Ovary (tissue), 3 donors: ENCODE measurements at regions not wholly inside any gene's neighbourhood (a gene's known extent, or its start where the extent isn't known, plus 50 kb on each side); places are given as distances from the start of the nearest gene placed in this dataset.

Source experiments
- EP300 ChIP-seq: sonication (generic); formaldehyde crosslinking; IDR thresholded peaks from one replicate; pipeline ENCODE4 v1.6.1; 2017; ENCODE audit warnings: antibody characterized with exemption
- POLR2A ChIP-seq: fragments of 450-650 bp; IDR thresholded peaks from one replicate; pipeline ENCODE4 v1.6.1; 2017; ENCODE audit warnings: antibody characterized with exemption, mild to moderate bottlenecking, moderate library complexity
- TF ChIP-seq, protein P1 (sequence below), 3 donors: fragments of 450-650 bp in 2 of 3; fragments of 200-600 bp in 1 of 3; IDR thresholded peaks; one replicate each; pipeline versions ENCODE4 v1.5.1 to v1.8.0; 2016 to 2022; ENCODE audit warnings: antibody characterized with exemption in 3 of 3, mild to moderate bottlenecking in 1 of 3
- donor health status: DM: no; HTN: no; CAD: no.

DNA sequence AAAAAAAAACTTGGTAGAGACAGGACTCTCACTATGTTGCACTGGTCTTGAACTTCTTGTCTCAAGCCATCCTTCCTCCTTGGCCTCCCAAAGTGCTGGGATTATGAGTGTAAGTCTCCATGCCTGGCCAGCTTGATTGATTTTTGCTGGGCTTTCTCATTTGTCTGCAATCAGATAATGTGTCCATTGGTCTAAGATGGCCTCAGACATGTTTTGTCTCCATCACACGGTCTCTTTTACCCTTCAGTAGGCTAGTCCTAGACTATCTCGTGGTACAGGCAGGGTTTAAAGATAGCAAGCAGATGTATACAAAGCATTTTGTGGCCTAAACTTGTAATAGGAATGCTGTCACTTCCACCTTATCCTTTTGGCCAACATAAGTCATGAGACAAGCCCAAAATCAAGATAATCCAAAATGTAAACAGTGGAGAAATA is 289.1 kb downstream of the TFAP2B start:
- TF ChIP-seq, protein P1, sequence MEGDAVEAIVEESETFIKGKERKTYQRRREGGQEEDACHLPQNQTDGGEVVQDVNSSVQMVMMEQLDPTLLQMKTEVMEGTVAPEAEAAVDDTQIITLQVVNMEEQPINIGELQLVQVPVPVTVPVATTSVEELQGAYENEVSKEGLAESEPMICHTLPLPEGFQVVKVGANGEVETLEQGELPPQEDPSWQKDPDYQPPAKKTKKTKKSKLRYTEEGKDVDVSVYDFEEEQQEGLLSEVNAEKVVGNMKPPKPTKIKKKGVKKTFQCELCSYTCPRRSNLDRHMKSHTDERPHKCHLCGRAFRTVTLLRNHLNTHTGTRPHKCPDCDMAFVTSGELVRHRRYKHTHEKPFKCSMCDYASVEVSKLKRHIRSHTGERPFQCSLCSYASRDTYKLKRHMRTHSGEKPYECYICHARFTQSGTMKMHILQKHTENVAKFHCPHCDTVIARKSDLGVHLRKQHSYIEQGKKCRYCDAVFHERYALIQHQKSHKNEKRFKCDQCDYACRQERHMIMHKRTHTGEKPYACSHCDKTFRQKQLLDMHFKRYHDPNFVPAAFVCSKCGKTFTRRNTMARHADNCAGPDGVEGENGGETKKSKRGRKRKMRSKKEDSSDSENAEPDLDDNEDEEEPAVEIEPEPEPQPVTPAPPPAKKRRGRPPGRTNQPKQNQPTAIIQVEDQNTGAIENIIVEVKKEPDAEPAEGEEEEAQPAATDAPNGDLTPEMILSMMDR (IDR thresholded peaks at IDR 0.05): no peak
- TF ChIP-seq EP300: no peak
- no peak for TF ChIP-seq POLR2A
